Cardiac muscle cell (in vitro differentiated cells and primary cell): ENCODE measurements at regions not wholly inside any gene's neighbourhood (a gene's known extent, or its start where the extent isn't known, plus 50 kb on each side); places are given as distances from the start of the nearest gene placed in this dataset.
A peak's percentile ranks its signal among the peaks of the same experiment; 100 is the strongest.

Experiments
- DNase-seq, 2 donors: peaks; one replicate each; pipeline versions ENCODE4 v3.0.0 to v3.0.0-alpha.2; 2010 to 2017; ENCODE audit warnings: low read depth in 1 of 2, low spot score in 1 of 2
- H3K27ac ChIP-seq: fragments of 200-600 bp; sonication (generic); 2 replicates; pipeline ENCODE4 v1.5.1; 2016
- H3K27me3 ChIP-seq: fragments of 200-600 bp; sonication (generic); 2 replicates; pipeline ENCODE4 v1.6.0; 2016; ENCODE audit warnings: control low read depth
- H3K36me3 ChIP-seq: fragments of 200-600 bp; sonication (generic); 2 replicates; pipeline ENCODE4 v1.5.1; 2016; ENCODE audit warnings: control low read depth
- H3K4me1 ChIP-seq: fragments of 200-600 bp; sonication (generic); 2 replicates; pipeline ENCODE4 v1.8.1; 2017; ENCODE audit warnings: low read depth, mild to moderate bottlenecking, mixed run types
- H3K4me3 ChIP-seq: fragments of 200-600 bp; sonication (generic); 2 replicates; pipeline ENCODE4 v1.5.1; 2016; ENCODE audit warnings: mild to moderate bottlenecking
- H3K9me3 ChIP-seq: fragments of 200-600 bp; sonication (generic); 2 replicates; pipeline ENCODE4 v1.5.1; 2017; ENCODE audit warnings: low read depth, mild to moderate bottlenecking, control low read depth
- CTCF ChIP-seq: IDR thresholded peaks from 2 replicates; pipeline ENCODE4 v1.5.1; 2012; ENCODE audit warnings: low read depth, mild to moderate bottlenecking, low read length

- H3K27me3 ChIP-seq: no peaks in the 10 kb centered on the region
- no peak for TF ChIP-seq CTCF
- H3K27ac ChIP-seq: no peak overlapping the region
Observed at GRCh38 chrX:150038315-150038714, 100.0 kb upstream of the EOLA2 start.

GRCh38 chrX:150038986-150039599 is 100.8 kb upstream of the EOLA2 start:
- Histone ChIP-seq H3K4me1 (no peaks in the 10 kb centered on the region), H3K4me3 (no peak overlapping the region), H3K27me3 (no peaks in the 10 kb centered on the region), H3K9me3 (no peaks in the 10 kb centered on the region), H3K27ac (no peak overlapping the region), H3K36me3 (no peaks in the 10 kb centered on the region)
- TF ChIP-seq CTCF: no peak
- peak in 1 of 2 donors; percentile 18 for DNase-seq

More at GRCh38 chrX:150038315-150038714, 100.0 kb upstream of the EOLA2 start:
- Histone ChIP-seq H3K4me1 (no peaks in the 10 kb centered on the region), H3K9me3 (no peaks in the 10 kb centered on the region), H3K4me3 (no peak overlapping the region), H3K36me3 (no peaks in the 10 kb centered on the region)
- no peak for DNase-seq

- TF ChIP-seq CTCF: no peak
- H3K27ac ChIP-seq: no peak overlapping the region
- no peaks in the 10 kb centered on the region for H3K4me1 ChIP-seq
- H3K36me3 ChIP-seq: no peaks in the 10 kb centered on the region
- H3K9me3 ChIP-seq: no peaks in the 10 kb centered on the region
- H3K4me3 ChIP-seq: no peak overlapping the region
- DNase-seq: no peak
- no peaks in the 10 kb centered on the region for H3K27me3 ChIP-seq
Observed at GRCh38 chrX:150041208-150041607, 102.9 kb upstream of the EOLA2 start.

GRCh38 chrX:150044556-150044955 is 106.3 kb upstream of the EOLA2 start:
- H3K9me3 ChIP-seq: no peaks in the 10 kb centered on the region
- no peaks in the 10 kb centered on the region for H3K4me1 ChIP-seq
- H3K27me3 ChIP-seq: no peaks in the 10 kb centered on the region
- no peak overlapping the region for H3K4me3 ChIP-seq
- H3K36me3 ChIP-seq: no peaks in the 10 kb centered on the region
- TF ChIP-seq CTCF: no peak
- H3K27ac ChIP-seq: no peak overlapping the region
- DNase-seq: peak in 1 of 2 donors; percentile 24

- TF ChIP-seq CTCF: no peak
- H3K9me3 ChIP-seq: no peaks in the 10 kb centered on the region
- DNase-seq: no peak
- H3K4me3 ChIP-seq: no peak overlapping the region
- no peaks in the 10 kb centered on the region for H3K36me3 ChIP-seq
- H3K27ac ChIP-seq: no peak overlapping the region
- no peaks in the 10 kb centered on the region for H3K27me3 ChIP-seq
- H3K4me1 ChIP-seq: no peaks in the 10 kb centered on the region
Observed at GRCh38 chrX:150047818-150048217, 109.5 kb upstream of the EOLA2 start.
